NAMALWA (cell line): ENCODE measurements at regions not wholly inside any gene's neighbourhood (a gene's known extent, or its start where the extent isn't known, plus 50 kb on each side); places are given as distances from the start of the nearest gene placed in this dataset.
"Not testable (repeated sequence)": the region's sequence is repeated elsewhere in the genome, so short reads cannot be mapped to it uniquely, and the experiment has no call there.

Experiments used
- DNase-seq: peaks from one replicate; pipeline ENCODE4 v3.0.0-alpha.2; 2015; ENCODE audit warnings: low spot score

- no peak for DNase-seq
Measured at GRCh38 chr5:92990771-92991170, 590.2 kb downstream of the NR2F1-AS1 start.

- DNase-seq, result no peak
Measured at GRCh38 chr5:92981001-92981400, 600.0 kb downstream of the NR2F1-AS1 start.

GRCh38 chr5:92980491-92980890 lies 600.5 kb downstream of the NR2F1-AS1 start:
- DNase-seq, result no peak

- no peak for DNase-seq
Measured at GRCh38 chr5:92979716-92980115, 601.3 kb downstream of the NR2F1-AS1 start.

- no peak for DNase-seq
Measured at GRCh38 chr5:92977846-92978540, 603.0 kb downstream of the NR2F1-AS1 start.

GRCh38 chr5:92976156-92976555 lies 604.9 kb downstream of the NR2F1-AS1 start:
- no peak for DNase-seq

- DNase-seq, result no peak
Measured at GRCh38 chr5:92969781-92970237, 611.2 kb downstream of the NR2F1-AS1 start.

- no peak for DNase-seq
Measured at GRCh38 chr5:92969191-92969780, 611.7 kb downstream of the NR2F1-AS1 start.

- no peak for DNase-seq
Measured at GRCh38 chr5:92963800-92964199, 617.2 kb downstream of the NR2F1-AS1 start.

GRCh38 chr5:92962752-92963151 lies 618.3 kb downstream of the NR2F1-AS1 start:
- no peak for DNase-seq

GRCh38 chr5:92956886-92957285 lies 624.1 kb downstream of the NR2F1-AS1 start:
- no peak for DNase-seq

GRCh38 chr5:92952243-92952642 lies 628.8 kb downstream of the NR2F1-AS1 start:
- no peak for DNase-seq

GRCh38 chr5:92951746-92952145 lies 629.3 kb downstream of the NR2F1-AS1 start:
- no peak for DNase-seq

GRCh38 chr5:92946546-92946945 lies 634.5 kb downstream of the NR2F1-AS1 start:
- no peak for DNase-seq

- DNase-seq, result no peak
Measured at GRCh38 chr5:92945605-92946097, 635.4 kb downstream of the NR2F1-AS1 start.

- no peak for DNase-seq
Measured at GRCh38 chr5:92944903-92945604, 636.0 kb downstream of the NR2F1-AS1 start.

- DNase-seq, result no peak
Measured at GRCh38 chr5:92944337-92944736, 636.7 kb downstream of the NR2F1-AS1 start.

- DNase-seq, result no peak
Measured at GRCh38 chr5:92942762-92943161, 638.3 kb downstream of the NR2F1-AS1 start.

GRCh38 chr5:92941806-92942205 lies 639.2 kb downstream of the NR2F1-AS1 start:
- DNase-seq, result no peak

- DNase-seq, result no peak
Measured at GRCh38 chr5:92939428-92939827, 641.6 kb downstream of the NR2F1-AS1 start.

GRCh38 chr5:92937396-92937795 lies 643.6 kb downstream of the NR2F1-AS1 start:
- DNase-seq, result not testable (repeated sequence)

GRCh38 chr5:92930057-92930456 lies 651.0 kb downstream of the NR2F1-AS1 start:
- no peak for DNase-seq

- DNase-seq, result no peak
Measured at GRCh38 chr5:92927291-92927778, 653.7 kb downstream of the NR2F1-AS1 start.
